CD4-positive, alpha-beta T cell (primary cell): ENCODE measurements at regions not wholly inside any gene's neighbourhood (a gene's known extent, or its start where the extent isn't known, plus 50 kb on each side); places are given as distances from the start of the nearest gene placed in this dataset.

Experiments used
- ATAC-seq: fragments of 200-7000 bp; cut with Tn5 transposase; one replicate; pipeline ENCODE4 v1.10.0; 2022; ENCODE audit warnings: mild to moderate bottlenecking; ENCODE audit not compliant: poor library complexity
- CTCF ChIA-PET: fragments of 350-600 bp; sonication (Branson Sonifier 250); formaldehyde crosslinking; loops from one replicate; lab custom pipeline; 2021; ENCODE audit warnings: antibody characterized with exemption, inconsistent platforms; lab: Charles Lee
- POLR2A ChIA-PET: fragments of 350-600 bp; sonication (Branson Sonifier 250); formaldehyde crosslinking; loops from one replicate; lab custom pipeline; 2021; ENCODE audit warnings: antibody characterized with exemption, inconsistent platforms; lab: Charles Lee
- DNase-seq, 14 experiments: peaks; one replicate each; pipeline ENCODE4 v3.0.0-alpha.2; 2013 to 2020; ENCODE audit warnings: mixed read lengths in 2 of 14
- H3K27ac ChIP-seq, 2 donors: one replicate each; pipeline versions ENCODE4 v1.5.1 to v1.7.0; 2013; ENCODE audit warnings: low read length in 2 of 2, low read depth in 1 of 2, mild to moderate bottlenecking in 1 of 2
- H3K27me3 ChIP-seq, 2 experiments: 1 replicate in 1 of 2; 2 replicates in 1 of 2; pipeline versions ENCODE4 v1.6.1 to v1.7.0; 2013; ENCODE audit warnings: low read length in 2 of 2, control low read depth in 1 of 2, mild to moderate bottlenecking in 1 of 2, moderate library complexity in 1 of 2; ENCODE audit not compliant: insufficient read depth in 2 of 2, control insufficient read depth in 1 of 2
- H3K36me3 ChIP-seq: one replicate; pipeline ENCODE4 v1.6.1; 2013; ENCODE audit warnings: low read length, control low read depth; ENCODE audit not compliant: insufficient read depth
- H3K4me1 ChIP-seq: one replicate; pipeline ENCODE4 v1.6.1; 2013; ENCODE audit warnings: low read length, control low read depth; ENCODE audit not compliant: insufficient read depth
- H3K4me3 ChIP-seq: one replicate; pipeline ENCODE4 v1.5.1; 2013; ENCODE audit warnings: mild to moderate bottlenecking, low read length, moderate library complexity
- H3K9me3 ChIP-seq, 2 experiments: 1 replicate in 1 of 2; 2 replicates in 1 of 2; pipeline versions ENCODE4 v1.6.1 to v1.7.0; 2013; ENCODE audit warnings: low read length in 2 of 2, mild to moderate bottlenecking in 2 of 2, control low read depth in 1 of 2, moderate library complexity in 1 of 2; ENCODE audit not compliant: control insufficient read depth in 1 of 2, insufficient read depth in 1 of 2
- H3K27ac Mint-ChIP-seq: one replicate; pipeline ENCODE4 v1.8.0; 2020; ENCODE audit warnings: mixed read lengths
- H3K27me3 Mint-ChIP-seq: one replicate; pipeline ENCODE4 v1.8.0; 2021; ENCODE audit warnings: mixed read lengths
- H3K36me3 Mint-ChIP-seq: one replicate; pipeline ENCODE4 v1.8.0; 2021; ENCODE audit warnings: low read depth, mixed read lengths
- H3K4me1 Mint-ChIP-seq: one replicate; pipeline ENCODE4 v1.8.0; 2021; ENCODE audit warnings: low read depth, mixed read lengths
- H3K4me3 Mint-ChIP-seq: one replicate; pipeline ENCODE4 v1.8.0; 2020; ENCODE audit warnings: mild to moderate bottlenecking, mixed read lengths
- H3K9me3 Mint-ChIP-seq: one replicate; pipeline ENCODE4 v1.8.0; 2020; ENCODE audit warnings: mixed read lengths
- CTCF ChIP-seq: fragments of 200-600 bp; IDR thresholded peaks from one replicate; pipeline ENCODE4 v1.8.0; 2022; ENCODE audit warnings: antibody characterized with exemption, mild to moderate bottlenecking
- intact Hi-C, 2 experiments: fragments of 100-400 bp; cut with DNase I in 1 of 2; cut with micrococcal nuclease in 1 of 2; formaldehyde crosslinking; loops; one replicate each; pipeline versions ENCODE4 v1.15.1 to v1.9.0; 2023 to 2025; cut with DNase I, micrococcal nuclease

GRCh38 chr2:217163987-217164386, 304.1 kb upstream of the TNP1 start:
- ChIA-PET CTCF (no interaction called here), POLR2A (no interaction called here)
- DNase-seq: no peak
- Mint-ChIP-seq H3K27ac (no peak overlapping the region), H3K4me1 (peaks cover 19% of the 10 kb centered on the region), H3K9me3 (no peaks in the 10 kb centered on the region), H3K36me3 (no peaks in the 10 kb centered on the region), H3K27me3 (no peaks in the 10 kb centered on the region), H3K4me3 (no peak overlapping the region)
- no peaks in the 10 kb centered on the region for H3K36me3 ChIP-seq
- ATAC-seq: no peak
- no peaks in the 10 kb centered on the region for H3K9me3 ChIP-seq
- no peak overlapping the region for H3K27ac ChIP-seq
- H3K27me3 ChIP-seq: no peaks in the 10 kb centered on the region
- no peak for TF ChIP-seq CTCF
- H3K4me1 ChIP-seq: no peaks in the 10 kb centered on the region
- intact Hi-C loops: loop anchor here in 1 of 2 experiments (5.0 kb wide), 1 partner anchor 467 kb away; the partner anchor contains the start of gene IGFBP5
- no peak overlapping the region for H3K4me3 ChIP-seq

GRCh38 chr2:217162533-217162932, 302.7 kb upstream of the TNP1 start:
- intact Hi-C loops: loop anchor here in 1 of 2 experiments (5.0 kb wide), 1 partner anchor 465 kb away; the partner anchor contains the start of gene IGFBP5
- CTCF ChIA-PET: no interaction called here

GRCh38 chr2:217160978-217161973, 301.4 kb upstream of the TNP1 start:
- intact Hi-C loops: loop anchor here in 1 of 2 experiments (5.0 kb wide), 1 partner anchor 464 kb away; the partner anchor contains the start of gene IGFBP5
- no peak for ATAC-seq

More at GRCh38 chr2:217162533-217162932, 302.7 kb upstream of the TNP1 start:
- Mint-ChIP-seq H3K27me3 (peaks cover 4% of the 10 kb centered on the region), H3K4me1 (peaks cover 19% of the 10 kb centered on the region), H3K27ac (no peak overlapping the region), H3K9me3 (no peaks in the 10 kb centered on the region), H3K36me3 (no peaks in the 10 kb centered on the region), H3K4me3 (no peak overlapping the region)
- POLR2A ChIA-PET: no interaction called here
- no peak overlapping the region for H3K27ac ChIP-seq
- H3K27me3 ChIP-seq: no peaks in the 10 kb centered on the region
- no peaks in the 10 kb centered on the region for H3K36me3 ChIP-seq
- no peaks in the 10 kb centered on the region for H3K4me1 ChIP-seq
- peak in 2 of 14 experiments; percentile 27 to 35 for DNase-seq
- no peak overlapping the region for H3K4me3 ChIP-seq
- peak; percentile 26 for ATAC-seq
- TF ChIP-seq CTCF: no peak
- H3K9me3 ChIP-seq: no peaks in the 10 kb centered on the region

More at GRCh38 chr2:217160978-217161973, 301.4 kb upstream of the TNP1 start:
- Mint-ChIP-seq H3K9me3 (no peaks in the 10 kb centered on the region), H3K4me3 (no peak overlapping the region), H3K36me3 (no peaks in the 10 kb centered on the region), H3K27me3 (peaks cover 4% of the 10 kb centered on the region), H3K27ac (no peak overlapping the region), H3K4me1 (peaks cover 19% of the 10 kb centered on the region)
- DNase-seq: peak in 2 of 14 experiments; percentile 8 to 14
- Histone ChIP-seq H3K4me1 (no peaks in the 10 kb centered on the region), H3K27me3 (no peaks in the 10 kb centered on the region), H3K9me3 (no peaks in the 10 kb centered on the region), H3K27ac (no peak overlapping the region), H3K36me3 (no peaks in the 10 kb centered on the region), H3K4me3 (no peak overlapping the region)
- ChIA-PET CTCF (no interaction called here), POLR2A (no interaction called here)
- no peak for TF ChIP-seq CTCF
